KMS-11 (cell line): ENCODE measurements at regions not wholly inside any gene's neighbourhood (a gene's known extent, or its start where the extent isn't known, plus 50 kb on each side); places are given as distances from the start of the nearest gene placed in this dataset.

Experiments
- H2AFZ ChIP-seq: fragments of 200-600 bp; sonication (generic); 2 replicates; pipeline ENCODE4 v1.6.1; 2016; ENCODE audit warnings: antibody characterized with exemption, mixed run types, low read depth
- H3K27ac ChIP-seq: fragments of 200-600 bp; sonication (generic); 2 replicates; pipeline ENCODE4 v1.6.1; 2016; ENCODE audit warnings: mild to moderate bottlenecking, mixed run types
- H3K27me3 ChIP-seq: fragments of 200-600 bp; sonication (generic); 2 replicates; pipeline ENCODE4 v1.6.1; 2017; ENCODE audit warnings: mild to moderate bottlenecking, low read depth, mixed run types, moderate library complexity; ENCODE audit not compliant: insufficient read depth
- H3K36me3 ChIP-seq: fragments of 200-600 bp; sonication (generic); 2 replicates; pipeline ENCODE4 v1.6.1; 2017; ENCODE audit warnings: mild to moderate bottlenecking, mixed run types; ENCODE audit not compliant: insufficient read depth
- H3K4me1 ChIP-seq: fragments of 200-600 bp; sonication (generic); 2 replicates; pipeline ENCODE4 v1.6.1; 2016; ENCODE audit warnings: mild to moderate bottlenecking, low read depth, mixed run types; ENCODE audit not compliant: poor library complexity, severe bottlenecking
- H3K4me2 ChIP-seq: fragments of 200-600 bp; sonication (generic); 2 replicates; pipeline ENCODE4 v1.7.0; 2016; ENCODE audit warnings: mild to moderate bottlenecking, mixed run types
- H3K4me3 ChIP-seq: fragments of 200-600 bp; sonication (generic); IDR thresholded peaks from 2 replicates; pipeline ENCODE4 v1.6.1; 2017; ENCODE audit warnings: low read depth, low read length, mixed read lengths; ENCODE audit not compliant: insufficient read depth
- H3K79me2 ChIP-seq: fragments of 200-600 bp; sonication (generic); 2 replicates; pipeline ENCODE4 v1.6.1; 2016; ENCODE audit warnings: low read depth, mixed run types; ENCODE audit not compliant: insufficient read depth
- H3K9ac ChIP-seq: fragments of 200-600 bp; sonication (generic); 2 replicates; pipeline ENCODE4 v1.6.1; 2016; ENCODE audit warnings: mild to moderate bottlenecking, mixed run types
- H4K20me1 ChIP-seq: fragments of 200-600 bp; sonication (generic); 2 replicates; pipeline ENCODE4 v1.6.1; 2016; ENCODE audit warnings: mild to moderate bottlenecking, mixed run types; ENCODE audit not compliant: insufficient read depth
- CTCF ChIP-seq: fragments of 200-600 bp; sonication (generic); conservative IDR thresholded peaks from 2 replicates; pipeline ENCODE4 v1.6.1; 2017; ENCODE audit warnings: low read depth, mild to moderate bottlenecking, antibody characterized with exemption, low read length, moderate library complexity, mixed read lengths

GRCh38 chr3:18489939-18490338 lies 64.8 kb upstream of the SATB1 start:
- Histone ChIP-seq H2AFZ (no peak overlapping the region), H4K20me1 (no peaks in the 10 kb centered on the region), H3K9ac (no peak overlapping the region), H3K4me3 (no peak overlapping the region), H3K79me2 (no peaks in the 10 kb centered on the region), H3K4me2 (no peak overlapping the region), H3K4me1 (no peaks in the 10 kb centered on the region), H3K27ac (no peak overlapping the region), H3K36me3 (no peaks in the 10 kb centered on the region), H3K27me3 (no peaks in the 10 kb centered on the region)
- TF ChIP-seq CTCF, result no peak

- no peak overlapping the region for H2AFZ ChIP-seq
- H4K20me1 ChIP-seq, result no peaks in the 10 kb centered on the region
- no peaks in the 10 kb centered on the region for H3K4me1 ChIP-seq
- no peaks in the 10 kb centered on the region for H3K27me3 ChIP-seq
- TF ChIP-seq CTCF, result no peak
- H3K9ac ChIP-seq, result no peak overlapping the region
- no peak overlapping the region for H3K4me2 ChIP-seq
- H3K79me2 ChIP-seq, result no peaks in the 10 kb centered on the region
- no peak overlapping the region for H3K27ac ChIP-seq
- no peaks in the 10 kb centered on the region for H3K36me3 ChIP-seq
- no peak overlapping the region for H3K4me3 ChIP-seq
Measured at GRCh38 chr3:18483226-18483625, 58.1 kb upstream of the SATB1 start.

- H3K4me1 ChIP-seq, result no peaks in the 10 kb centered on the region
- H3K27ac ChIP-seq, result no peak overlapping the region
- TF ChIP-seq CTCF, result no peak
- no peak overlapping the region for H3K4me3 ChIP-seq
- H3K9ac ChIP-seq, result no peak overlapping the region
- H4K20me1 ChIP-seq, result no peaks in the 10 kb centered on the region
- H2AFZ ChIP-seq, result no peak overlapping the region
- no peaks in the 10 kb centered on the region for H3K36me3 ChIP-seq
- H3K4me2 ChIP-seq, result no peak overlapping the region
- no peaks in the 10 kb centered on the region for H3K79me2 ChIP-seq
- no peaks in the 10 kb centered on the region for H3K27me3 ChIP-seq
Measured at GRCh38 chr3:18481946-18482548, 56.9 kb upstream of the SATB1 start.

GRCh38 chr3:18477620-18478019 lies 52.5 kb upstream of the SATB1 start:
- H3K79me2 ChIP-seq, result no peaks in the 10 kb centered on the region
- H3K27ac ChIP-seq, result no peak overlapping the region
- TF ChIP-seq CTCF, result no peak
- no peak overlapping the region for H3K4me2 ChIP-seq
- H4K20me1 ChIP-seq, result no peaks in the 10 kb centered on the region
- no peaks in the 10 kb centered on the region for H3K36me3 ChIP-seq
- H3K27me3 ChIP-seq, result no peaks in the 10 kb centered on the region
- no peak overlapping the region for H3K9ac ChIP-seq
- H3K4me1 ChIP-seq, result no peaks in the 10 kb centered on the region
- no peak overlapping the region for H2AFZ ChIP-seq
- H3K4me3 ChIP-seq, result no peak overlapping the region
